DND-41 (cell line): ENCODE measurements at regions not wholly inside any gene's neighbourhood (a gene's known extent, or its start where the extent isn't known, plus 50 kb on each side); places are given as distances from the start of the nearest gene placed in this dataset.

Source experiments
- CTCF ChIP-seq: IDR thresholded peaks from 2 replicates; pipeline ENCODE4 v1.5.1; 2012; ENCODE audit warnings: borderline replicate concordance, low read length, moderate library complexity, mild to moderate bottlenecking; ENCODE audit not compliant: poor library complexity, severe bottlenecking; ENCODE audit errors: extremely low read depth
- EZH2 ChIP-seq: IDR thresholded peaks from 3 replicates; pipeline ENCODE4 v1.6.1; 2012; ENCODE audit warnings: borderline replicate concordance, low read depth, mild to moderate bottlenecking, moderate library complexity, low read length, inconsistent platforms; ENCODE audit not compliant: severe bottlenecking

GRCh38 chrX:69033936-69034335 is 131.3 kb downstream of the PJA1 start:
- TF ChIP-seq CTCF, result no peak
- TF ChIP-seq EZH2, result no peak
